ENCODE measurements at regions not wholly inside any gene's neighbourhood (a gene's known extent, or its start where the extent isn't known, plus 50 kb on each side); places are given as distances from the start of the nearest gene placed in this dataset.

DNA sequence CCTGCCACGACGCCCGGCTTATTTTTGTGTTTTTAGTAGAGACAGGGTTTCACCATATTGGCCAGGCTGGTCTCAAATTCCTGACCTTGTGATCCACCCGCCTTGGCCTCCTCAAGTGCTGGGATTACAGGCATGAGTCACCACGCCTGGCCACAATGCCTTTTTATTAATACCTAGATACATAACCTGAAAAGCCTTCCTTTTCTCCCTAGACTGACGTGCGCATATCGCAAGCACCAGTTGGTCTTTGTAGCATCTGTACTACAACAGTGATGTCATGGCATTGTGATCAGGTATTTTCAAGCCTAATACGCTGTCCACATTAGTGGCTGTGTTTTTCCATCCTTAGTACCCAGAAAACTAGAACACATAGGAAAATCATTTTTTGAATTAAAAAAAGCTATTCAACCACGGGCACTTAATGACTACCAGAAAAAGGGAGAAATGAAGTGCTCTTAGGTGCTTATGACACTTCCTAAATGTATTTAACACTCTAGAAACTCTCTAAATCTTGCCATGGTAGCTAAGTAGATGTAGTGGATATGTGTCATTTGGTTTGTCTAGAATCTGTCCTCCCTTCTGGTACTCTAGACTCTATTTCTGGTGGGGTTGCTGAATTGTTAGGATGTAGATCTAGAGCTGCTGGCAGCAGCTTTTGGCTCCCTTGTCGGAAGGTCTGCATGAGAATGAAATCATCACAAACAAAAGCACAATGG lies 707.8 kb downstream of the STIM2 start:
- DNase-seq, result no peak

DNA sequence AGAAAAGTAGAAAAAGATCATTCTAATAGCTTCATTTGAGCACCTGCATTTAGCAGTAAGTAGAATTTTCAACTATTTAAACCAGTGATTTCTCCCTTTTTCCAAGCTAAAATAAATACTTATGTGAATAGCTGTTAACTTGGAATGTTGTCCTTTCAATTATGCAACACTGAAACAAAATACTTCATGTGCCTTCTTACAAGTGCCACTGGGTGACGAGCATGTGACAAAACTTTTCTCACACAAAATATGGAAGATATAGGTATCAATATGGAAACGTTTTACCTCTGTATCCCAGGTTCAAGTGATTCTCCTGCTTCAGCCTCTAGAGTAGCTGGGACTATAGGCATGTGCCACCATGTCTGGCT lies 708.3 kb downstream of the STIM2 start:
- DNase-seq, result no peak

DNA sequence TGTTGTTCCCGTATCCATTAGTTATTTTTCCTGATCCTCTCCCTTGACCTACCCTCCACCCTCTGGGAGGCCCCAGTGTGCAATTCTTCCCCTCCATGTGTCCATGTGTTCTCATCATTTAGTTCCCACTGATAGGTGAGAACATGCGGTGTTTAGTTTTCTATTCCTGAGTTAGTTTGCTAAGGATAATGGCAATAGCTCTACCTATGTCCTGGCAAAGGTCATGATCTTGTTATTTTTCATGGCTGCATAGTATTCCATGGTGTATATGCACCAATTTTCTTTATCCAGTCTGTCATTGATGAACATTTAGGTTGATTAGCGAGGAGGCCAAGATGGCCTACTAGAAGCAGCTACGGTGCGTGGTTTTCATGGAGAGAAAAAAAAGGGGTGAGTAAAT lies 714.1 kb downstream of the STIM2 start:
- no peak for DNase-seq

DNA sequence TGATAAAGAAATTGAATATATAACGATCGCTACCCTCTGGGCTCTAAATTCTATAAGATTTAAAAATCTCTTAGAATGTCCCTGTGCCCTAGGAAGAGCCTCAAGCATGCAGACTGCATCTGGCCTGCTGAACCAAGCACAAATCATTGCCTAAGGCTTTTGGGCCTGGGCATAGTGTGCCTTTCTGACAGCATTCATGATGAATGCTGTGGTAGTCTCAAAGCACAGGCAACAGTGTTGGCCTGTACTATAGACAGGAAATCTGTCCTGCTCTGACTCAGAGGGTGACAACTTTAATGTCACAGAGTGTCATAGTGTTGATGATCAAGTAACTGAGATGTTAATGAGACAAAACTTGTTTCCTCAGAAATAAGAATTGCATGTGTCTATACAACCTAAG lies 717.3 kb downstream of the STIM2 start:
- no peak for DNase-seq

DNA sequence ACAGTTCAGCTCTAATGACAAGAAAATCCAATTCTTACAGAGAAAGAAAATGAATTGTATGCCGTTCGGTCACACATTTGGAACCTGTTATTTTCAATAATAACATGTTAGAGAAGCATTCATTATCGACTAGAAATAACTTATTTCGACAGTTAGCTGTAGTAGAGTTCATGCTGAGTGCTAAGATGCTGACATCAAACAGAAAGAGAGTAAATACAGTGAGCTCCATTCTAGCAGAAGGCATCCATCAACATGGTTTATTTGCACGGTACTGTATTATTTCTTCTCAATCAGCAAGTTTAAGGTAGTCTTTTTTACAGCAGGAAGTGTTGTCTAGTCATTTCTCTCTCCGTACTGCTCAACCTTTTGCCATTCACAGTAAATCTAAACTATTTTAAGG lies 732.1 kb downstream of the STIM2 start:
- no peak for DNase-seq

DNA sequence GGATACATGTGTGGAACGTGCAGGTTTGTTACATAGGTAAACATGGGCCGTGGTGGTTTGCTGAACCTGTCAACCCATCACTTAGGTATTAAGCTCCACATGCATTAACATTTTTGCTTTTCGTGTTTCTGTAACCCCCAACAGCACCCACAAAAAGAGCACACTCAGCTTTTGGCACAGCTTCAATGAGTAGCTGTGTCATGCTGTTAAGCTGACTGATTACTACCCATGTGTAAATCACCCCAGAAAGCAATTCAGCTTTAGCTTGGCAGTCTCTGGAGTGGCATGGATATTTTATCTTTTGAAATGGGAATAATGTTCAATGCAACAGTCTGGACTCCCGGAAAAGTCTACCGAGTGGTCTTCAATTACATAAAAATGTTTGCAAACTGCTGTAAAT lies 734.3 kb downstream of the STIM2 start:
- no peak for DNase-seq

DNA sequence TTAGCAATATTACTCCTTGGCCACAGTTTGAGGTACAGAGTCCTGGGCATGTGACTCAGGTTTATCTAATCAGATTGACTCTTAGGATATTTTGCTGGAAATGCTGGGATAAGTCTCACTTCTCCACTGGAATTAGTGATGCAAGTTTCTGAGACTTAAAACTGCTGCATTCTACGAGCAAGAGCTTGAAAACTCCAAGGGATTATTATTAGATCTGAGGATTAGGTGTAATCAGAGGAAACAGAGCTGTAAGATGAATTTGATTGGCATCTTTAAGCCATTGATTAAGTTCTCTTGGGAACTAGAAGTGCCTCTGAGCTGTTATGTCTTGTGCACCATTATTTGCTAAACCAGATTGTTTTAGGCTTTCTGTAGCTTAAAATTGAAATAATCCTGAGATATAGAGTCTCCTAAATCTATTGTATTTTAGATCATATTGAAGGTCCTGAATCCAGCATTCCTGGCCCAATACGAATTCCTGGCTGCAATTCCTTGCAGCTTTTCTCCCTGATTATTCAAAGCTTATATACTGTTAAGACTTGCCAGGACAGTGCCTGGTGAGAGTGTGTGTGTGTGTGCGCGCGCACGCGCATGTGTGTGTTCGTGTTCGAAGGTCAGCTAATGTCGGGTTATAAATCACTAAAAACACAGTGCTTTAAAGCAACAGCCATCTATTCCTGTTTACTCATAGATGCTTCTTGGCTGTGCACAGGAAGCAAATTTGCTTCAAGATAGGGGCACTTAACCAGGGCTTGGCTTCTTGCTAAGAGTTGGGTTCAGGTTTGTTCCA lies 735.1 kb downstream of the STIM2 start:
- no peak for DNase-seq

DNA sequence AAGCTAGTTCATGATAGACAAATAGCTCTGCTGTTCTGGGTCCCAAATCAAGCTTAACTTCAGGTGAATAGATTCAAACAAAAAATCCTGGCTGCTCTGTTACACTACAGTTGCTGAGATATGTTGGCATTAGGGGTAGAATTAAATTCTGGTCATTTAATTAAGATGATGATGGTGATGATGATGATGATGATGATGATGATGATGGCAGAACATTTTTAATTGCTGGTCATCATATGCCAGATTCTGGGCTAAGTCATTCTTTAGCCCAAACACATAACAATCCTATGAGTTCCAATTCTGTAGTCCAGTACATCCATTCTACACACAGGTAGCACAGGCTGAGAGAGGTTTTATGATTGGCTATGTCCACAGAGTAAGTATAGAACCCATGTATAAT lies 741.5 kb downstream of the STIM2 start:
- no peak for DNase-seq

DNA sequence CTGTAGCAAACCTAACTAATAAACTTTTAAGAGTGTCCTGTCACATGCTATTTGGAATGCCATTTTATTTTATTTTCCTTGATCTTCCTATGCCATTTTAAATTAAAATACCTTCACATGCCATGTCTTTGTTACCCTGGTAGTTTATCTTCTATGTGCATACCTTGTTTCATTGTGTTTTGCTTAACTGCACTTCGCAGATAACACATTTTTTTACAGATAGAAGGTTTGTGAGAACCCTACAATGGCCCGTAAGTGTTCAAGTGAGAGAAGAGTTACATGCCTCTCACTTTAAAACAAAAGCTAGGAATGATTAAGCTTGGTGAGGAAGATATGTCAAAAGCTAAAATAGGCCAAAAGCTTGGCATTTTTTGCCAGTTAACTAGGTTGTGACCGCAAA lies 744.1 kb downstream of the STIM2 start:
- DNase-seq, result no peak

DNA sequence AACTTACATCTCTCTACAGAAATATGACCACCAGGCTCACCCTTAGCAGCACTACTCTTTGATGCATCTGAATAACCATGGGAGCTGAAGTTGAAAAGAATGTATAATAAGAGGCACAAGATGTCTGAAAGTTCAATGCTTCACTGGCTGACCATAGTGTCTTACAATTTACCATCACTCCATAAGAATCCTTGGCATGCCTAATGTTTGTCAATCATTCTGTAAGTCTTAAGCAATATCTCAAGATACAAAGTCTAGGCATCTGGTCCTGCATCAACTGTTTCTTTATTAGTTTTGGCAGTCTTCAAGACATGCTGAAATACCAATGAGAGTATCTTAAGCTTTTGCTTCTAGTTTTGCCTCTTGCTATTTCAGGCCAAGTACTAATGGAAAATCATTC lies 755.5 kb downstream of the STIM2 start:
- no peak for DNase-seq

DNA sequence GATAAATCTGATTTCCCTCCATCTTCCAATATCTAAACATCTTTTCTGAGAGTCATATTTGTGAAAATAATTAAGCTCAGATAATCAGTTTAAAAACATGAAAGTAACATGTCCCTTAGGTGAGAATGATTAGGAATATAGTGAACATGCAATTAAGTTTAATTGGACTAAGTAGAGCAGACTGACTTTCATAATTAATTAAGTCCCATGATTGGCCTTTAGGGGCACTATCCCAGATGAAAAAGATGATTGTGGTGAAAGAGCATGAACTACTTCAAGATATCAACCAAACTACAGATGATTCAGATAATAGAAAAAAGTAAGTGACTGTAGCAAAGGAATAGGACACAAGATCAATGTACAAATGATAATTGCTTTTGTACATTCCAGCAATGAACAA lies 758.8 kb downstream of the STIM2 start:
- no peak for DNase-seq

DNA sequence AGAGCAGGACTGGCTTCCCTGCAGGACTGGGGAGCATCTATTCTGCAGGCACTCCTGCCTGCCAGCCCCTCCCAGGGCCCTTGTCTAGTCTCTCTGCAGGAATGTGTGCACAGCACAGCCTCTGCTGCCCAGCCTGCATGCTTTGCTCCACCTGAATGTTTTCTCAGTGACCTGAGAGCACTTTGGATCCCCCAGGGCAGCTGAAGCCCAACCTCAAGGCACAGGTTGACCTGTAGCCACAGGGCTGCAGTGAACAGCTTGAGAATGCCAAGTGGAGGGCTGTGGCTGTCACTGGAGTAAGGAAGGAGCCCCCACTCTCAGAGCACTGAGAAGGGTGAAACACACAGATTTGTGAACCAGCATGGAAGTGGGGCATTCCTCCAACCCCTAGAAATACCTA lies 760.2 kb downstream of the STIM2 start:
- no peak for DNase-seq

DNA sequence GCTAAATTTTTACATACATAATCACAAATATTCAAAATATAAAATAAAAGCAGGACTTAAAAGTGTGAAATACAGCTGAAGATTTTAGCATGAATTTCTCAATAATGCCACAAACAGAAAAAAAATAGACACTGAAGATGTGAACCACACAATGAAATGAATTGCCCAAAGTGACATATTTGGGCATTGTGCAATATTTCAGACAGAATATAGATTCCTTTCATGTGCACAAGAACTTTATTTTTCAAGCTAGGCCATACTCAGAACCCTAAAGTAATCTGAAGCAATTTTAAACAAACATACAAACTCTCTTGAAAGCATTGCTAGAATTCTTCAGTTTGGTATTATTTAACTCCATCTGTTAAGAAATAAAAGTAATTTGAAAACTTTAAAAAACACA lies 764.1 kb downstream of the STIM2 start:
- no peak for DNase-seq

DNA sequence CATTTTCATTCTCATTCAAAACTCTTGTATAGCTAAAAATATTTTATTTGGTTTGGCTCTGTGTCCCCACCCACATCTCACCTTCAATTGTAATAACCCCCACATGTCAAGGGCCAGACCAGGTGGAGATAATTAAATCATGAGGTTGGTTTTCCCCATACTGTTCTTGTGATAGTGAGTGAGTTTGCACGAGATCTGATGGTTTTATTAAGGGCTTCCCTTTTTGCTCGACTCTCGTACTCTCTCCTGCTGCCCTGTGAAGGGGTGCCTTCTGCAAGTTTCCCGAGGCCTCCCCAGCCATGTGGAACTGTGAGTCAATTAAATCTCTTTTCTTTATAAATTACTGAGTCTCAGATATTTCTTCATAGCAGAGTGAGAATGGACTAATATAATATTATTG lies 768.0 kb downstream of the STIM2 start:
- no peak for DNase-seq

DNA sequence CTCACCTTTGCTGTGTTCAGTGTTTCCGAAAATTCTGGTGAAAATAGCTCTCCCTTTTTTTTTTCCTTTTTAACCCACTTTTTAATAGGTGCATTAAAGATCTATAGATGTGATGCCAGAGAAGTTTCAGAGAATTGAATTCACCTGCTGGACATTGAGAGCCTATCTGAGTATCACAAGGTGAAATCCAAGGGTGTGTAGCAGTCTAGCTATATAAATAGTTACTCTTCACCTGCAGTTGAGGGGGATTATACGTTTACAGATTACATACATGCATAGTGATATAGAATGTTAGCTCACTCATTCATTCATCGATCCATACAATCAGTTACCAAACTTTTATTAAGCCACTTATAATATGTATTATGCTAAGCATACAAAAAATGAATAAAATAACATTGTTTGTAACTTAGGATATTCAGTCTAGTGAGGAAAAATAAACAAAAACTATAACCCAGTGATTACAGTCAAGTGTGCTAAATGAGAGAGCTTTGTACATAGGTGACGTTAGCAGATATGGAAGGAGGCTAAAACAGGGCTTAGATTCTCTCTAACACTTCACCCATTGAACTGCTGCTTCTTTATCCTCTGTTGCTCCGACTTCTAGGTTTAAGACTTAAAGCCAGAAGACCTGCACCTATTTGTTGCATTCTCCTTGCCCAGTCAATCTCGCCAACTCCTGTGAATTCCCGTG lies 769.0 kb downstream of the STIM2 start:
- DNase-seq, result no peak

DNA sequence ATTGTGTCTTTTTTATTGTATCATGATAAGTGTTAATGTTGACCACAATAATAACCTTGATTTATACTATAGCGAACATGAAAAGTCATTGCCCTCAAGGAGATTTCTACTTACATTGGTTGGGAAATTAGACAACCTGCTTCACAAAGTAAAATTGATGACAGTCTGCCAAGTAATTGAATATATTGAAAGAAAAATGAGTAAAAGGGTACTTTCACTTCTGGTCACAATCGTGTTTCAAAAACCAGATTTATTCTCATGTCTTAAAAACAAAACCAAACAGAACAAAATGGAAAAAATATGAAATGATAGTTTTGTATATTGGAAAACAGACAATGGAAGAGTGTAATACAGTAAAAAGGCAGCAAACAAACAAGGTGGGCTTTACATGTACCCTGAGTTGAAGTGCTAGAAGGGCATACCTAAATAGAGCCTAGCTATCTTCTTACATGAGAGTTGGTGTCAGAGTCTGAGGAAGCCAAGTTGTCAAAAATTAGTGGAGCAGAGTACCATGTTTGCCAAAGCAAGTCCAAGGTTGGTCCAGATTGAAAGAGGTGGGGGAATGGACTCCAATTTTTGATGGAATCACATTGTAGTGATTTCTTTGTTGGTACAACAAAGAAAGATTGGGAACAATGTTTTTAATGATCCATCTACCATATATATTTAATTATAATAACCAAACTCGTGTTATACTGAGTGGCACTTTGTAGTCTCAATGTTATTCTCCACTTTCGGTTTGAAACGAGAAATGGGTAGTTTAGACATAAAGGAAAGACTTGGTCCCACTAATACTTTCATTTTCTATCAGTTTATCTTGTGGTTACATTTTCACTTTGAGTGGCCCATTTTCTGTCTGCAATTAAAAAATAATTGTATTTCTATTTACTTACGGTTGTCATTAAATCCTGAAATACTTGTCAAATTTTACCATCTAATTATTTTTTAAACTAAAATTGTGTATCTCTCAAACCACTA lies 775.6 kb downstream of the STIM2 start:
- no peak for DNase-seq

DNA sequence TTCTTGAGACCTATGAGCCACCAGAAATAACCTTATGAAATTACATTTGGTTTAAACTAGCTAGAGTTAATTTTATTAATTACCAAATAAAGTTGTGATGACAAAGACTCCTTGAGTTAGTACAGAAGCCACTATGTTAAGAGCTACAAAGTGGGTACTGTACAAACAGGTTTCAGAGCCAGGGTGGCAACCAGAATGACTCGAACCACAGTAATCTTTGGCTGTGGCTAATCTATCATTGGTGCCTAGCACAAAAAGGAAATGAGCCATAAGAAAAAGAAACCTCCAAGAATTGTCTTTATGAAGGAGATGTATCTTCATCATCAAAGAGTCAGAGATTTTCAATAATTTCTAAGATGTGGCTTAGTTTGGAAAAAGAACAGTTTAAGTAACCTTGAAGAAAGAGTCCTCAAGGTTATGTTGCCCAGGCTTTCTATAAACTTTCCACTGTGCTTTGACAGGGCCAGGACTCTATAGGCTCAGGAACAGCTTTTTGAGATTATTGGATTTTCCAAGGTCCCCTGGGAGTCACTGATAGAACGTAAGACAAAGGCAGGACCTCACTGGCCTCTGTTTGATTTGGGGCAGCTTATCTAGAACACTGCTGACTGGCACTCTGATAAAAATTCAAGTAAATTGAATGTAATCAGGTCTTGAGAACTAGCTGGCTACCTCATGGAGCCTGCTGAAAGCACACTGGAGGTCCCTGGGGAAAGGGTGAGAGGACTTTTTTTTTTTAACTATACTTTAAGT lies 777.7 kb downstream of the STIM2 start:
- no peak for DNase-seq

DNA sequence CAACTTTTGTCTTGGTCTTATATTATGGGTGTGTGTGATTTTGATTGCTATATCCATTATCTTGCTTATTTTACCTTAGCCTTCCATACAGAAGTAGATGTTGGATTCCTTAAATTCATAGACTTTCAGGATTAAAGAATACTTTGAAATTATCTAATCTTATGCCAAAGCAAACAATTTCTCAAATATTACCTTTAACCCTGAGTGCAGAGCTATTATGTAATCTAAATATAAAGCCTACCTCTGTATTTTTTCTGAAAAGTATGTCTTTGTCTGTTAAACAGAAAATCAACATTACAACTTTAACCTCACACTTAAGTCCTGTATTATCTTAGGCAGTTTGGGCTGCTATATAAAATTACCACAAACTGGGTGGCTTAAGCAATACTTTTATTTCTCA lies 782.5 kb downstream of the STIM2 start:
- DNase-seq, result no peak

DNA sequence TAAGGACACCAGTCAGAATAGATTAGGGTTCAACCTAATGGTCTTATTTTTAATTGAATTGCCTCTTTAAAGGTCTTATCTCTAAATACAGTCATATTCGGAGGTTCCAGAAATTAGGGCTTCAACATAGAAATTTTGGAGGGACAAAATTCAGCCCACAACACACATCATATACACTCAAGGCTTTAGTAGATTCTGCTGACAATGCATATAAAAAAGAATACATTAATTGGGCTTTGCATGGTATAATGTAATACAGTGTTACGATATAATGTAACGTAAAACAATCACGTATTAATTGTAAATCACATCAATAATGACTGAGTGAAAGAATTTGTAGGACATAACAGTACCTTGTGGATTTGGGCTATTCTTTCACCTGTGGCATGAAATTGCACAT lies 787.8 kb downstream of the STIM2 start:
- no peak for DNase-seq

DNA sequence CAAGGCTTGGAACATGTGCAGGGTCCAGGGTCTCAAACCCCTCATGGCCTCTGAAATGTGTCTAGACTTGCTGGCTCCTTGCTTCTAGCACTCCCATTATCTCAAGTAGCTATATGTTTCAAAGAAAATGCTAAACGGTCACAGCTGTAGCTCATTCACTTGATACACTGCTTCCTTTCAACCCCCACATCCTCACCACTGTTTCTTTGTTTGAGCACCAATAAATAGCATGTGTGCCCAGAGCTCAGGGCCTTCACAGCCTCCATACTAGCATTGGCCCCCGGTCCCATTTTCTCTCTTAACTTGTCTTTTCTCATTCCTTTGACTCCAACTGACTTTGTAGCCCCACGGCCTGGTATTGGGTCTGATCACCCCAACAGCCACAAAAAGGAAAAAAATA lies 801.8 kb downstream of the STIM2 start:
- DNase-seq, result no peak

DNA sequence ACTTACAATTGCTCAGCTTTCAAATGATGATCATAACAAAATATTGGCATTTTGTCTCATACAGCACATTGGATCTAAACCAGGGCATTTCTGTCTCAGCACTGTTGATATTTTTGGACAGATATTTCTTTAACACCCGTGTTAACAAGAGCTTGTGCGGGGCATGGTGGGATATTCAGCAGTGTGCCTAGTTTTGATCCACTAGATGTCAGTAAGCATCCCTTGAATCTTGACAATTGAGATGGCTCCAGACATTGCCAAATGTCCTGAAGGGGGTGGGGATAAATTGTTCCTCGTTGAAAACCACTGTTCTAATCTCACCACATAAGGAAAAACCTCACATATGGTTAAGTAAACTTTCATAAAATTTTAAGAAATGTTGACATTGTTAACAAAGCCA lies 806.3 kb downstream of the STIM2 start:
- no peak for DNase-seq

DNA sequence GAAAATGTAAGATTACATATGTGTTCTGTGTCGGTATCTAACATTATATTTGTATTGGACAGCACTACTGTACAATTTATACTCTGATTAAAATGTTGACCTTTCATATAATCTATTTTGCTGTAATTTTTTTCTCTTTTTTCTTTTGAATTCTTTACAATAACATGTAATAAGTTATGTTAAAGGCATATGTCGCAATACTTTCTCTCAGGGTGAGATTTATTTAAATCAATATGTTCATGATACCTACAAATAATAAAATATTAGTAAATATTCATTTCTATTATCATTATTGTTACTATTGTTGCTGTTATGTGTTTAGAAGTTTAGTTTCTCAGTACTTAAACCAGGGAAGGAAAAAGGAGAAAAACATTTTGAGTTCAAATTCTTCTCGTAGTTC lies 807.4 kb downstream of the STIM2 start:
- DNase-seq, result no peak

Data from SHP77 treated with DMSO at 0.1 percent for 48 hours (cell line).